IMR-90 (cell line): ENCODE measurements at regions not wholly inside any gene's neighbourhood (a gene's known extent, or its start where the extent isn't known, plus 50 kb on each side); places are given as distances from the start of the nearest gene placed in this dataset.

Experiments
- ATAC-seq: fragments of 200-7000 bp; cut with Tn5 transposase; 2 replicates; pipeline ENCODE4 v1.9.1; 2020; ENCODE audit warnings: low read depth, mild to moderate bottlenecking, moderate library complexity
- BruUV-seq: library from RNA; stranded (reverse); fragments of 400-500 nt; replicated peaks from 2 replicates; lab custom pipeline; 2021; lab: Mats Ljungman, UMichigan
- CTCF ChIA-PET: fragments of 300-600 bp; formaldehyde crosslinking; extraction: SDS; loops from one replicate; lab custom pipeline; 2021; ENCODE audit warnings: antibody characterized with exemption; lab: Yijun Ruan, JAX
- POLR2A ChIA-PET: fragments of 300-600 bp; sonication (Branson Sonifier 250); formaldehyde crosslinking; loops from one replicate; lab custom pipeline; 2022; ENCODE audit warnings: antibody characterized with exemption; ENCODE audit not compliant: unreplicated experiment; lab: Charles Lee
- DNase-seq: peaks from one replicate; pipeline ENCODE4 v3.0.0; 2013
- H2AFZ ChIP-seq: replicated peaks from 2 replicates; pipeline ENCODE3; 2013; ENCODE audit warnings: low read length, mild to moderate bottlenecking; ENCODE audit not compliant: poor library complexity
- H2AK5ac ChIP-seq: 2 replicates; pipeline ENCODE4 v1.6.1; 2013; ENCODE audit warnings: low read depth, low read length, inconsistent platforms
- H2AK9ac ChIP-seq: replicated peaks from 2 replicates; pipeline ENCODE3; 2013; ENCODE audit warnings: mild to moderate bottlenecking, low read depth, low read length, moderate library complexity; ENCODE audit not compliant: poor library complexity
- H2BK120ac ChIP-seq: 2 replicates; pipeline ENCODE4 v1.6.1; 2013; ENCODE audit warnings: low read depth, low read length, inconsistent platforms
- H2BK15ac ChIP-seq: 3 replicates; pipeline ENCODE4 v1.6.1; 2013; ENCODE audit warnings: low read depth, low read length, inconsistent platforms
- H2BK20ac ChIP-seq: 2 replicates; pipeline ENCODE4 v1.6.1; 2013; ENCODE audit warnings: low read depth, mild to moderate bottlenecking, inconsistent platforms, low read length, moderate library complexity
- H2BK5ac ChIP-seq: 2 replicates; pipeline ENCODE4 v1.6.1; 2013; ENCODE audit warnings: mild to moderate bottlenecking, low read depth, low read length, inconsistent platforms; ENCODE audit not compliant: poor library complexity, severe bottlenecking
- H3K14ac ChIP-seq: replicated peaks from 2 replicates; pipeline ENCODE4 v1.6.1; 2013; ENCODE audit warnings: low read depth, low read length, inconsistent platforms
- H3K18ac ChIP-seq: 2 replicates; pipeline ENCODE4 v1.6.1; 2013; ENCODE audit warnings: low read depth, low read length, control low read depth
- H3K23ac ChIP-seq: 2 replicates; pipeline ENCODE4 v1.6.1; 2013; ENCODE audit warnings: low read depth, low read length, inconsistent platforms
- H3K27ac ChIP-seq: 2 replicates; pipeline ENCODE4 v1.5.1; 2013; ENCODE audit warnings: mild to moderate bottlenecking, control low read depth, low read length; ENCODE audit not compliant: insufficient read depth
- H3K27me3 ChIP-seq: 2 replicates; pipeline ENCODE4 v1.6.1; 2013; ENCODE audit warnings: low read length; ENCODE audit not compliant: control insufficient read depth, insufficient read depth
- H3K36me3 ChIP-seq: 2 replicates; pipeline ENCODE4 v1.6.1; 2013; ENCODE audit warnings: low read length, mixed read lengths; ENCODE audit not compliant: control insufficient read depth, insufficient read depth
- H3K4ac ChIP-seq: 2 replicates; pipeline ENCODE4 v1.6.1; 2013; ENCODE audit warnings: low read depth, low read length, inconsistent platforms
- H3K4me1 ChIP-seq: 2 replicates; pipeline ENCODE4 v1.6.1; 2013; ENCODE audit warnings: low read length, mixed read lengths; ENCODE audit not compliant: control insufficient read depth, insufficient read depth
- H3K4me2 ChIP-seq: 2 replicates; pipeline ENCODE4 v1.6.1; 2013; ENCODE audit warnings: low read depth, mild to moderate bottlenecking, control low read depth, low read length, moderate library complexity
- H3K4me3 ChIP-seq: 2 replicates; pipeline ENCODE4 v1.5.1; 2013; ENCODE audit warnings: low read depth, mild to moderate bottlenecking, control low read depth, low read length, moderate library complexity; ENCODE audit not compliant: insufficient read depth
- H3K56ac ChIP-seq: 2 replicates; pipeline ENCODE4 v1.6.1; 2013; ENCODE audit warnings: low read length, inconsistent platforms; ENCODE audit not compliant: insufficient read depth; ENCODE audit errors: extremely low read depth
- H3K79me1 ChIP-seq, 2 experiments: 2 replicates each; pipeline ENCODE4 v1.6.1; 2013; ENCODE audit warnings: low read length in 2 of 2, inconsistent platforms in 1 of 2, low read depth in 1 of 2
- H3K9ac ChIP-seq: 2 replicates; pipeline ENCODE4 v1.6.1; 2013; ENCODE audit warnings: low read depth, low read length, control low read depth
- H3K9me1 ChIP-seq: 2 replicates; pipeline ENCODE4 v1.6.1; 2013; ENCODE audit warnings: low read length, inconsistent platforms; ENCODE audit not compliant: insufficient read depth
- H3K9me3 ChIP-seq: 2 replicates; pipeline ENCODE4 v1.6.1; 2013; ENCODE audit warnings: low read length; ENCODE audit not compliant: control insufficient read depth, insufficient read depth
- H4K20me1 ChIP-seq: 2 replicates; pipeline ENCODE4 v1.6.1; 2013; ENCODE audit warnings: low read length, inconsistent platforms; ENCODE audit not compliant: insufficient read depth
- H4K5ac ChIP-seq: 2 replicates; pipeline ENCODE4 v1.6.1; 2013; ENCODE audit warnings: mild to moderate bottlenecking, low read depth, low read length, control low read depth
- H4K8ac ChIP-seq, 2 experiments: 2 replicates each; pipeline ENCODE4 v1.6.1; 2013; ENCODE audit warnings: low read depth in 2 of 2, low read length in 2 of 2, control low read depth in 1 of 2, inconsistent platforms in 1 of 2
- H4K91ac ChIP-seq: 2 replicates; pipeline ENCODE4 v1.6.1; 2013; ENCODE audit warnings: low read depth, low read length, inconsistent platforms; ENCODE audit not compliant: insufficient read depth
- CHD1 ChIP-seq: IDR thresholded peaks from 2 replicates; pipeline ENCODE4 v1.6.1; 2012; ENCODE audit warnings: low read depth, low read length, improper control_type of control experiment
- MAFK ChIP-seq: IDR thresholded peaks from 2 replicates; pipeline ENCODE4 v1.6.1; 2012; ENCODE audit warnings: low read depth, low read length, improper control_type of control experiment
- MAZ ChIP-seq: IDR thresholded peaks from 2 replicates; pipeline ENCODE4 v1.6.1; 2012; ENCODE audit warnings: low read depth, mild to moderate bottlenecking, low read length, improper control_type of control experiment, moderate library complexity, borderline replicate concordance
- POLR2A ChIP-seq: IDR thresholded peaks from 2 replicates; pipeline ENCODE4 v1.6.1; 2012; ENCODE audit warnings: mild to moderate bottlenecking, low read depth, low read length
- RCOR1 ChIP-seq: IDR thresholded peaks from 2 replicates; pipeline ENCODE4 v1.6.1; 2012; ENCODE audit warnings: mild to moderate bottlenecking, low read length, improper control_type of control experiment; ENCODE audit not compliant: insufficient replicate concordance
- RFX5 ChIP-seq: IDR thresholded peaks from 2 replicates; pipeline ENCODE4 v1.8.0; 2012; ENCODE audit warnings: low read depth, mild to moderate bottlenecking, low read length, moderate library complexity
- WGBS, 2 experiments: methylation state at CpG; one replicate each; pipeline versions ENCODE4 v1.1.5 to v1.1.7; 2013; ENCODE audit warnings: missing lambda C conversion rate in 2 of 2; ENCODE audit not compliant: insufficient read length in 1 of 2; ENCODE audit errors: extremely low coverage in 2 of 2; 5-methylcytosine and 5-hydroxymethylcytosine counted together
- dilution Hi-C: fragments of 300-500 bp; cut with HindIII; formaldehyde crosslinking; loops from one replicate; pipeline ENCODE4 v1.14.3; 2018; ENCODE audit warnings: low sequenced_read_pairs; ENCODE audit not compliant: unreplicated experiment
- in situ Hi-C: fragments of 300-500 bp; cut with MboI; formaldehyde crosslinking; loops from 3 replicates; pipeline ENCODE4 v1.14.3; 2019; ENCODE audit warnings: low sequenced_read_pairs, inconsistent platforms, mixed read lengths
- intact Hi-C: fragments of 100-400 bp; cut with micrococcal nuclease; formaldehyde crosslinking; loops from 2 replicates; pipeline ENCODE4 v1.10.0; 2022

GRCh38 chr13:56869671-56870070 is 271.0 kb upstream of the PRR20A start:
- Histone ChIP-seq H3K36me3 (no peaks in the 10 kb centered on the region), H3K27ac (no peak overlapping the region), H3K14ac (no peak overlapping the region), H3K27me3 (no peaks in the 10 kb centered on the region), H3K56ac (no peak overlapping the region), H4K91ac (no peak overlapping the region), H2BK15ac (no peak overlapping the region), H2AK9ac (no peak overlapping the region), H4K20me1 (no peaks in the 10 kb centered on the region), H3K79me1 (no peaks in the 10 kb centered on the region), H3K4me3 (no peak overlapping the region), H2AFZ (no peak overlapping the region), H2AK5ac (no peak overlapping the region), H4K5ac (no peak overlapping the region), H2BK20ac (no peak overlapping the region), H3K4ac (no peak overlapping the region), H3K23ac (no peak overlapping the region), H2BK5ac (no peak overlapping the region), H3K18ac (no peak overlapping the region), H3K4me1 (no peaks in the 10 kb centered on the region), H4K8ac (no peak overlapping the region), H3K9me1 (no peaks in the 10 kb centered on the region), H2BK120ac (no peak overlapping the region), H3K9me3 (peaks cover 4% of the 10 kb centered on the region; the same call in 1 of the 2 replicates), H3K9ac (no peak overlapping the region), H3K4me2 (no peak overlapping the region)
- TF ChIP-seq MAFK (no peak), CHD1 (no peak), MAZ (no peak), RCOR1 (no peak), RFX5 (no peak), POLR2A (no peak)
- POLR2A ChIA-PET = no interaction called here
- ATAC-seq = no peak
- intact Hi-C loops (no loop called here), in situ Hi-C loops (no loop called here), dilution Hi-C loops (no loop called here)
- no TSS peak for BruUV-seq
- no peak for DNase-seq
- 57% methylated on average over 2 of the region's 4 CpGs; no CpG with 5 or more reads in 1 of the 2 experiments for WGBS, 2 experiments
- CTCF ChIA-PET = no interaction called here
